ENCODE measurements at regions not wholly inside any gene's neighbourhood (a gene's known extent, or its start where the extent isn't known, plus 50 kb on each side); places are given as distances from the start of the nearest gene placed in this dataset.

DNA sequence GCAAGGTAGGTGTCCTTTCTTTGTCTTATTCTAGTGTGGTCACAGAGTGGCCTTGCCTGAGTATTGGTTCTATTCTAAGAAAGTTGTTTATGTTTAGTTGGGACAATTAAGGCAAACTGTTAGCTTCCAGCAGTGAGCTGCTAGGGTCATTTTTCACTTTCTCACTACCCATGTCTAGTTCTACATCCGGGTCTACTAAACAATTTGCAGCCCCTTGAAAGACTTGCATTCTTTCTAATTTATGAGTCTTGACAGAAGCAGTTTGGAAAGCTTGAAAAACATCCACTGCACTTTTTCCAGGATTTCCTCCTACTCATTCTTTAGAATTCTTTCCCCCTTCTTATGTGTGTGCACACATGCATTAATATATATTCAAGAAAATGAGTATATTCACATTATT is 892.2 kb upstream of the ACO1 start:
- no peak for DNase-seq (ENCODE audit: low read depth)
- TF ChIP-seq CTCF (IDR thresholded peaks at IDR 0.05; ENCODE audit: low read length, missing control alignments) = no peak
- H3K4me3 ChIP-seq (replicated peaks; ENCODE audit: low read depth, low read length) = no peak overlapping the region

- H3K4me3 ChIP-seq (replicated peaks; ENCODE audit: low read depth, low read length) = no peak overlapping the region
- no peak for TF ChIP-seq CTCF (IDR thresholded peaks at IDR 0.05; ENCODE audit: low read length, missing control alignments)
- DNase-seq (ENCODE audit: low read depth) = no peak
These were observed 884.0 kb upstream of the ACO1 start for GRCh38 chr9:31500422-31500821.

GRCh38 chr9:31519011-31519410 is 865.4 kb upstream of the ACO1 start:
- H3K4me3 ChIP-seq (replicated peaks; ENCODE audit: low read depth, low read length) = no peak overlapping the region
- no peak for DNase-seq (ENCODE audit: low read depth)
- TF ChIP-seq CTCF (IDR thresholded peaks at IDR 0.05; ENCODE audit: low read length, missing control alignments) = no peak

GRCh38 chr9:31519424-31519823 is 865.0 kb upstream of the ACO1 start:
- TF ChIP-seq CTCF (IDR thresholded peaks at IDR 0.05; ENCODE audit: low read length, missing control alignments) = no peak
- H3K4me3 ChIP-seq (replicated peaks; ENCODE audit: low read depth, low read length) = no peak overlapping the region
- DNase-seq (ENCODE audit: low read depth) = no peak

- TF ChIP-seq CTCF (IDR thresholded peaks at IDR 0.05; ENCODE audit: low read length, missing control alignments) = no peak
- DNase-seq (ENCODE audit: low read depth) = peak; percentile 61
These were observed 864.6 kb upstream of the ACO1 start for GRCh38 chr9:31519826-31520225.

GRCh38 chr9:31520301-31521085 is 864.0 kb upstream of the ACO1 start:
- TF ChIP-seq CTCF (IDR thresholded peaks at IDR 0.05; ENCODE audit: low read length, missing control alignments) = no peak
- DNase-seq (ENCODE audit: low read depth) = no peak
- H3K4me3 ChIP-seq (replicated peaks; ENCODE audit: low read depth, low read length) = no peak overlapping the region

More at GRCh38 chr9:31519826-31520225, 864.6 kb upstream of the ACO1 start:
- no peak overlapping the region for H3K4me3 ChIP-seq (replicated peaks; ENCODE audit: low read depth, low read length)

DNA sequence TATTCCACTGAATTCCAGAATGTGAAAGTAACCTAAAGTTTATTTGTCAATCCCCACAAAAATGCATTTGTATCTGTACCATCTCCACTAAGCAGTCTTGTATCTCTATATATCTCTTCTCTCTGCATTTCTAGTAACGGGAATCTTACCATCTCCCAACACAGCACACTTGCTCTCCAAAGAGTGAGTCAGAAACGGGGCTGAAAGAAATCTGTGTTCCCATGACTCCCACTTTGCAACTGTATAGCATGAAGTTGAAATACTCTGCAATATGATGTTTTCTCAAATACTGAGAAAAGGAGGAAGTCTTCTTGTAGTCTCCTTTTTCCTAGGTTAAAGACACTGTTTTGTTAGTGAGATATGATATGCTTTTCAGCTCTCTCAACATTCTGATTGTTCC is 848.8 kb upstream of the ACO1 start:
- H3K4me3 ChIP-seq (replicated peaks; ENCODE audit: low read depth, low read length) = no peak overlapping the region
- peak; percentile 2 for DNase-seq (ENCODE audit: low read depth)
- no peak for TF ChIP-seq CTCF (IDR thresholded peaks at IDR 0.05; ENCODE audit: low read length, missing control alignments)

Data from fibroblast of pulmonary artery (primary cell).